H1 (cell line): ENCODE measurements at regions not wholly inside any gene's neighbourhood (a gene's known extent, or its start where the extent isn't known, plus 50 kb on each side); places are given as distances from the start of the nearest gene placed in this dataset.

ENCODE experiments used
- CEBPB ChIP-seq: IDR thresholded peaks from 2 replicates; pipeline ENCODE4 v1.6.1; 2012; ENCODE audit warnings: low read depth, low read length
- CTCF ChIP-seq, 3 experiments: IDR thresholded peaks; 1 replicate in 2 of 3; 2 replicates in 1 of 3; pipeline versions ENCODE4 v1.5.1 to v1.6.1; 2011; ENCODE audit warnings: low read length in 3 of 3, mild to moderate bottlenecking in 3 of 3, inconsistent platforms in 2 of 3, low read depth in 1 of 3, moderate library complexity in 1 of 3; ENCODE audit not compliant: insufficient read depth in 1 of 3; ENCODE audit errors: control extremely low read depth in 1 of 3
- GABPA ChIP-seq: IDR thresholded peaks from 2 replicates; pipeline ENCODE4 v1.6.1; 2011; ENCODE audit warnings: mild to moderate bottlenecking, low read length, moderate library complexity, borderline replicate concordance; ENCODE audit not compliant: insufficient read depth
- KDM1A ChIP-seq: fragments of 200-600, 300-600 bp; sonication (generic); IDR thresholded peaks from 2 replicates; pipeline ENCODE4 v1.7.1; 2016; ENCODE audit warnings: mild to moderate bottlenecking, low read length, borderline replicate concordance
- POLR2A ChIP-seq, 2 experiments: IDR thresholded peaks; 1 replicate in 1 of 2; 2 replicates in 1 of 2; pipeline ENCODE4 v1.6.1; 2011; ENCODE audit warnings: low read depth in 2 of 2, low read length in 2 of 2, mild to moderate bottlenecking in 2 of 2; ENCODE audit errors: control extremely low read depth in 1 of 2
- YY1 ChIP-seq: IDR thresholded peaks from 2 replicates; pipeline ENCODE4 v1.6.1; 2011; ENCODE audit warnings: low read depth, mild to moderate bottlenecking, low read length

- TF ChIP-seq CTCF (IDR thresholded peaks at IDR 0.05; ENCODE audit: control extremely low read depth in 1 of 3, insufficient read depth in 1 of 3, low read depth in 1 of 3, low read length in 3 of 3), result no peak
- TF ChIP-seq CEBPB, result no peak
- no peak for TF ChIP-seq KDM1A
- TF ChIP-seq GABPA, result no peak
- TF ChIP-seq YY1, result no peak
- no peak for TF ChIP-seq POLR2A (IDR thresholded peaks at IDR 0.05; ENCODE audit: control extremely low read depth in 1 of 2, low read depth in 2 of 2, low read length in 2 of 2)
These were observed 150.4 kb downstream of the MAGEC1 start (continued) for GRCh38 chrX:142054094-142054493.
